HEK293T (cell line): ENCODE measurements at regions not wholly inside any gene's neighbourhood (a gene's known extent, or its start where the extent isn't known, plus 50 kb on each side); places are given as distances from the start of the nearest gene placed in this dataset.

ENCODE experiments used
- ARNT ChIP-seq: fragments of 450-650 bp; IDR thresholded peaks from 2 replicates; pipeline ENCODE4 v1.6.1; 2017; ENCODE audit warnings: mild to moderate bottlenecking
- BHLHE40 ChIP-seq: fragments of 450-650 bp; IDR thresholded peaks from 2 replicates; pipeline ENCODE4 v1.6.1; 2016; ENCODE audit warnings: mild to moderate bottlenecking, moderate library complexity, borderline replicate concordance
- CTBP1 ChIP-seq: fragments of 450-650 bp; IDR thresholded peaks from 2 replicates; pipeline ENCODE4 v1.6.1; 2016; ENCODE audit warnings: borderline replicate concordance
- FOXA1 ChIP-seq: fragments of 450-650 bp; IDR thresholded peaks from 2 replicates; pipeline ENCODE4 v1.6.1; 2016; ENCODE audit warnings: mild to moderate bottlenecking
- FOXK2 ChIP-seq: fragments of 450-650 bp; IDR thresholded peaks from 2 replicates; pipeline ENCODE4 v1.6.1; 2016; ENCODE audit warnings: mild to moderate bottlenecking
- FOXM1 ChIP-seq: fragments of 450-650 bp; IDR thresholded peaks from 2 replicates; pipeline ENCODE4 v1.6.1; 2017; ENCODE audit warnings: mild to moderate bottlenecking, borderline replicate concordance
- HDGF ChIP-seq: fragments of 450-650 bp; IDR thresholded peaks from 2 replicates; pipeline ENCODE4 v1.6.1; 2017; ENCODE audit warnings: antibody characterized with exemption, borderline replicate concordance
- L3MBTL2 ChIP-seq: fragments of 450-650 bp; conservative IDR thresholded peaks from 2 replicates; pipeline ENCODE4 v1.6.1; 2016; ENCODE audit warnings: mild to moderate bottlenecking
- NFRKB ChIP-seq: fragments of 450-650 bp; IDR thresholded peaks from 2 replicates; pipeline ENCODE4 v1.6.1; 2016; ENCODE audit warnings: mild to moderate bottlenecking, moderate library complexity
- SP1 ChIP-seq: fragments of 450-650 bp; IDR thresholded peaks from 2 replicates; pipeline ENCODE4 v1.6.1; 2017
- TARDBP ChIP-seq: fragments of 450-650 bp; IDR thresholded peaks from 2 replicates; pipeline ENCODE4 v1.6.1; 2016
- TF ChIP-seq, protein P1 (sequence below): fragments of 450-650 bp; IDR thresholded peaks from 2 replicates; pipeline ENCODE4 v1.6.1; 2016

DNA sequence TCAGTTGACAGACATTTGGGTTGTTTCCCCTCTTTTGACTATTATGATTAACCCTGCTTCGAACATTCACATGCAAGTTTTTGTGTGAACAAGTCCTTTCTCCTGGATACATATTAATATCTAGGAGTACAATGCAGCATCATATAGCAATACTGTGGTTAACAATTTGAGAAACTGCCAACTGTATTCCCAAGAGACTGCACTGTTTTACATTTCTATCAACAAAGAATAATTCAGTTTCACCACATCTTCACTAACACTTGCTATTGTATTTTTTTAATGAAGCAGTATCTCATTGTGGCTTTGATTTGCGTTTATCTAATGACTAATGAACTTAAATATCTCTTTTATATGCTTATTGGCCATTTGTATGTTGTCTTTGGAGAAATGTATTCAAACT, 184.6 kb upstream of the NBEA start:
- TF ChIP-seq FOXA1 (no peak), TARDBP (no peak), BHLHE40 (no peak), SP1 (no peak), FOXM1 (no peak), FOXK2 (no peak), CTBP1 (no peak), NFRKB (no peak), ARNT (no peak), HDGF (no peak), L3MBTL2 (no peak)
- TF ChIP-seq, protein P1, sequence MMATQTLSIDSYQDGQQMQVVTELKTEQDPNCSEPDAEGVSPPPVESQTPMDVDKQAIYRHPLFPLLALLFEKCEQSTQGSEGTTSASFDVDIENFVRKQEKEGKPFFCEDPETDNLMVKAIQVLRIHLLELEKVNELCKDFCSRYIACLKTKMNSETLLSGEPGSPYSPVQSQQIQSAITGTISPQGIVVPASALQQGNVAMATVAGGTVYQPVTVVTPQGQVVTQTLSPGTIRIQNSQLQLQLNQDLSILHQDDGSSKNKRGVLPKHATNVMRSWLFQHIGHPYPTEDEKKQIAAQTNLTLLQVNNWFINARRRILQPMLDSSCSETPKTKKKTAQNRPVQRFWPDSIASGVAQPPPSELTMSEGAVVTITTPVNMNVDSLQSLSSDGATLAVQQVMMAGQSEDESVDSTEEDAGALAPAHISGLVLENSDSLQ, result no peak
